ENCODE measurements at regions not wholly inside any gene's neighbourhood (a gene's known extent, or its start where the extent isn't known, plus 50 kb on each side); places are given as distances from the start of the nearest gene placed in this dataset.

GRCh38 chr20:39161900-39162299, 199.8 kb downstream of the DHX35 start:
- TF ChIP-seq CTCF (IDR thresholded peaks at IDR 0.05; ENCODE audit: low read depth, low read length): no peak
- no peak for TF ChIP-seq EZH2phosphoT487 (IDR thresholded peaks at IDR 0.05; ENCODE audit: low read depth)
